ENCODE measurements at regions not wholly inside any gene's neighbourhood (a gene's known extent, or its start where the extent isn't known, plus 50 kb on each side); places are given as distances from the start of the nearest gene placed in this dataset.

GRCh38 chr9:135216236-135216635 is 128.8 kb downstream of the OLFM1 start:
- Histone ChIP-seq H3K27me3 (ENCODE audit: insufficient read depth, poor library complexity, severe bottlenecking) (peaks cover 5% of the 10 kb centered on the region), H3K27ac (replicated peaks) (no peak overlapping the region), H3K4me3 (replicated peaks; ENCODE audit: insufficient read depth, low read length) (no peak overlapping the region)
- no peak for DNase-seq (ENCODE audit: low read depth in 1 of 2, low spot score in 1 of 2)
- TF ChIP-seq SPI1 (IDR thresholded peaks at IDR 0.05; ENCODE audit: borderline replicate concordance, low read depth) (no peak), CTCF (IDR thresholded peaks at IDR 0.05; ENCODE audit: insufficient read depth, low read length) (no peak)
- TF ChIP-seq, protein P1, sequence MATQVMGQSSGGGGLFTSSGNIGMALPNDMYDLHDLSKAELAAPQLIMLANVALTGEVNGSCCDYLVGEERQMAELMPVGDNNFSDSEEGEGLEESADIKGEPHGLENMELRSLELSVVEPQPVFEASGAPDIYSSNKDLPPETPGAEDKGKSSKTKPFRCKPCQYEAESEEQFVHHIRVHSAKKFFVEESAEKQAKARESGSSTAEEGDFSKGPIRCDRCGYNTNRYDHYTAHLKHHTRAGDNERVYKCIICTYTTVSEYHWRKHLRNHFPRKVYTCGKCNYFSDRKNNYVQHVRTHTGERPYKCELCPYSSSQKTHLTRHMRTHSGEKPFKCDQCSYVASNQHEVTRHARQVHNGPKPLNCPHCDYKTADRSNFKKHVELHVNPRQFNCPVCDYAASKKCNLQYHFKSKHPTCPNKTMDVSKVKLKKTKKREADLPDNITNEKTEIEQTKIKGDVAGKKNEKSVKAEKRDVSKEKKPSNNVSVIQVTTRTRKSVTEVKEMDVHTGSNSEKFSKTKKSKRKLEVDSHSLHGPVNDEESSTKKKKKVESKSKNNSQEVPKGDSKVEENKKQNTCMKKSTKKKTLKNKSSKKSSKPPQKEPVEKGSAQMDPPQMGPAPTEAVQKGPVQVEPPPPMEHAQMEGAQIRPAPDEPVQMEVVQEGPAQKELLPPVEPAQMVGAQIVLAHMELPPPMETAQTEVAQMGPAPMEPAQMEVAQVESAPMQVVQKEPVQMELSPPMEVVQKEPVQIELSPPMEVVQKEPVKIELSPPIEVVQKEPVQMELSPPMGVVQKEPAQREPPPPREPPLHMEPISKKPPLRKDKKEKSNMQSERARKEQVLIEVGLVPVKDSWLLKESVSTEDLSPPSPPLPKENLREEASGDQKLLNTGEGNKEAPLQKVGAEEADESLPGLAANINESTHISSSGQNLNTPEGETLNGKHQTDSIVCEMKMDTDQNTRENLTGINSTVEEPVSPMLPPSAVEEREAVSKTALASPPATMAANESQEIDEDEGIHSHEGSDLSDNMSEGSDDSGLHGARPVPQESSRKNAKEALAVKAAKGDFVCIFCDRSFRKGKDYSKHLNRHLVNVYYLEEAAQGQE (IDR thresholded peaks at IDR 0.05; ENCODE audit: insufficient replicate concordance, low read depth), result no peak

GRCh38 chr9:135216791-135217441 is 129.4 kb downstream of the OLFM1 start:
- Histone ChIP-seq H3K27me3 (ENCODE audit: insufficient read depth, poor library complexity, severe bottlenecking) (peaks cover 5% of the 10 kb centered on the region), H3K4me3 (replicated peaks; ENCODE audit: insufficient read depth, low read length) (no peak overlapping the region), H3K27ac (replicated peaks) (no peak overlapping the region)
- no peak for DNase-seq (ENCODE audit: low read depth in 1 of 2, low spot score in 1 of 2)
- no peak for TF ChIP-seq CTCF (IDR thresholded peaks at IDR 0.05; ENCODE audit: insufficient read depth, low read length)
- TF ChIP-seq, protein P1 (IDR thresholded peaks at IDR 0.05; ENCODE audit: insufficient replicate concordance, low read depth), result no peak
- no peak for TF ChIP-seq GABPA (IDR thresholded peaks at IDR 0.05; ENCODE audit: low read depth)
- no peak for TF ChIP-seq SPI1 (IDR thresholded peaks at IDR 0.05; ENCODE audit: borderline replicate concordance, low read depth)
- TF ChIP-seq POLR2AphosphoS5 (IDR thresholded peaks at IDR 0.05; ENCODE audit: low read depth), result no peak

DNA sequence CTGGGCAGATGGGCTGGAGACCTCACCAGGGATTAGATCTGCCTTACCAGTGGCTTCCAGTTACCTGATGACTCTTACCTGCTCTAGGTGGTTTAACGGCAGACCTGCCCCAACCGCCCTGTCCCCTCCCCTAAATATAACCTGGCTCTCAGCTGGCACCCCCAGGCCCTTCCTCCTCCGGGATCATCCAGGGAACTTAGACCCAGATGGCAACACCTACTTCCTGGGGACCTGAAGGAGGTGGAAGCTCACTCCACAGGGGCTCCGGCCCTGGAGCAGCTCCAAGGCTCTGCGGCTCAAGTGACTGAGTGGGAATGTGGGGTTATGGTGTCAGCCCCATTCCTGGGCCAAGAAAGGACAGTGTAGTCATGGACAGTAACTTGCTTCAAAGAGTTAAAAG is 130.4 kb downstream of the OLFM1 start:
- no peak for DNase-seq (ENCODE audit: low read depth in 1 of 2, low spot score in 1 of 2)
- TF ChIP-seq POLR2AphosphoS5 (IDR thresholded peaks at IDR 0.05; ENCODE audit: low read depth), result no peak
- Histone ChIP-seq H3K27ac (replicated peaks) (no peak overlapping the region), H3K4me3 (replicated peaks; ENCODE audit: insufficient read depth, low read length) (no peak overlapping the region), H3K27me3 (ENCODE audit: insufficient read depth, poor library complexity, severe bottlenecking) (peaks cover 5% of the 10 kb centered on the region)

DNA sequence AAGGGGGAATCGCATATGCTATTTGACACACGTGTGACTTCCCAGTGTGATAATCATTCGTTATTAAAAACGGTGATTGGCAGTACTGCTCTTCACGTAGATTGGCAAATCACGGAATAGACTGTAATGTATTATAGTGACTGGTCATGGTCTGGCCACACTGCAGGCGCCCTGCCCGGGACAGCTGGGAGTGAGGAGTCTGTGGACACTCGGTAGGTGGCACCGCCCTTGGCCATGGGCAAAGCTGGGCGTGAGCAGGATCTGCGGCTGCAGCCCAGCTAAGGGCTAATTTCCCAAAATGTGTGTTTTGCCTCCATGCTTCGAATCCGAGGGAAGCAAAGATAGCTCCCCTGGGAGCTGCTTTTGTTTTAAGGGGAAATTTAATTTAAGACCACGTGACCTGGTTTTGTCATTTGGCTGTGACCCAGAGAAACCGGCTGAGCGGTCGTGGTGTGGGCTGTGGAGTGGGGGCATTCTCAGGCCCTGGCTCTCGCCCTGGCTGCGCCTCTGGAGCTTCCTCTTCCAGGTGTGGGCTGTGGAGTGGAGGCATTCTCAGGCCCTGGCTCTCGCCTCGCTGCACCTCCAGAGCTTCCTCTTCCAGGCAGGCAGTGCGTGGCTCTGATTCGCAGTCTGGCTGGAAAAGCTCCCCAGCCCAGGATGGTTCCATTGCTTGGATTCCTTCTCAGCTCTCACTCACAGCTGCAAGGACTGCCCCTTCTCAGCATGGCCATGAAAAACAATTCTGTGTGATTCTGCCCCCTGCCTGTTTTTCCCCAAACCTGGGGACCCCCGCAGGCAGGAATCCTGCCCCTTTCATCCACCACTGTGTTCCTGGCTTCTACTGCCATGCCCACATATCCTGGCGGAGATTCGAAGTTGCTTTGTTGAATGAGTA is 131.1 kb downstream of the OLFM1 start:
- no peak for DNase-seq (ENCODE audit: low read depth in 1 of 2, low spot score in 1 of 2)
- peaks cover 5% of the 10 kb centered on the region for H3K27me3 ChIP-seq (ENCODE audit: insufficient read depth, poor library complexity, severe bottlenecking)
- TF ChIP-seq, protein P1 (IDR thresholded peaks at IDR 0.05; ENCODE audit: insufficient replicate concordance, low read depth), result no peak
- no peak for TF ChIP-seq GABPA (IDR thresholded peaks at IDR 0.05; ENCODE audit: low read depth)
- no peak for TF ChIP-seq SPI1 (IDR thresholded peaks at IDR 0.05; ENCODE audit: borderline replicate concordance, low read depth)
- TF ChIP-seq CTCF (IDR thresholded peaks at IDR 0.05; ENCODE audit: insufficient read depth, low read length), result no peak
- no peak for TF ChIP-seq POLR2AphosphoS5 (IDR thresholded peaks at IDR 0.05; ENCODE audit: low read depth)

More for the DNA sequence above, 131.1 kb downstream of the OLFM1 start:
- Histone ChIP-seq H3K27ac (replicated peaks) (no peak overlapping the region), H3K4me3 (replicated peaks; ENCODE audit: insufficient read depth, low read length) (no peak overlapping the region)
